GM20431 (cell line): ENCODE measurements at regions not wholly inside any gene's neighbourhood (a gene's known extent, or its start where the extent isn't known, plus 50 kb on each side); places are given as distances from the start of the nearest gene placed in this dataset.
"Not testable (repeated sequence)": the region's sequence is repeated elsewhere in the genome, so short reads cannot be mapped to it uniquely, and the experiment has no call there.

ENCODE experiments used
- in situ Hi-C: fragments of 300-500 bp; cut with MseI, MboI; formaldehyde crosslinking; loops from one replicate; pipeline ENCODE4 v1.15.0; 2020; ENCODE audit warnings: low sequenced_read_pairs; ENCODE audit not compliant: unreplicated experiment

DNA sequence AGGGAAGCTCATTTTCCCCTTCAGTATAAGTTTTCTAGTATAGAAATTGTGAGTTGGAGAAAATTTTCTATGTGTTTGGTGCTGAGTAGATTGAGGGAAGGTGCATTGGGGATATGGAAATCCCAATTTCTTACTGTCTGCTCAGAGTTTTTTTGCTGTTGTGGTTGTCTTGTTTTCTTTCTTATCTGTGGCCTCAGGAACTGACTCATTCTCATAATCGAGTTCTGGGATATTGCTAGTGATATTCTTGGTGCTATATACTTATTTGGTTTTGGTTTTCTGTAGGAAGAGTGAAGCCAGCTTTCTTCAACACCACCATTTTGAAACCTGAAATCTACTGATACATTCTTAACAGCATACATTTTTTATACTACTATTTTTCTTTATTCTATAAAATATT lies 869.2 kb downstream of the DIPK2A start:
- in situ Hi-C loops = no loop called here

GRCh38 chr3:144843099-144843498 lies 871.5 kb downstream of the DIPK2A start:
- in situ Hi-C loops = no loop called here

GRCh38 chr3:144852999-144853398 lies 881.4 kb downstream of the DIPK2A start:
- in situ Hi-C loops = no loop called here

GRCh38 chr3:144854020-144854419 lies 882.4 kb downstream of the DIPK2A start:
- in situ Hi-C loops = not testable (repeated sequence)

- in situ Hi-C loops = no loop called here
These were observed 887.5 kb downstream of the DIPK2A start for GRCh38 chr3:144859161-144859560.

- in situ Hi-C loops = no loop called here
These were observed 893.0 kb downstream of the DIPK2A start for GRCh38 chr3:144864646-144865045.

DNA sequence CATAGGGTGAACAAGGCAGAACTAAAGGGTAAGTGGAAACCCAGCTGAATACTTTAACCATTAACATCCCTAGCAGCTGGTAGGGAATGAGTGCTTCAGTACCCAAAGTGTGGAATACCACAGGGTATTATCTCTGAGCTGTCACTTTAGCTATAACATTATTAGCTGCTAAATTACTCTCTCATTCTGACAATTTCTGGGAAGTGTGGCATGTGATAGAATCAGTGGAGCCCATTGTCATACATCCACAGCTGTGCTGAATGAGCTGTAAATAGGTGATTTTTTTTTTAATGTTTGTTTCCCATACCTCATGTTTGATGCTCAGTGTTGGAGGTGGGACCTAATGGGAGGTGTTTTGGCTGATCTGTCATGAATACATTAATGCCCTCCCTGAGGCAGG lies 894.3 kb downstream of the DIPK2A start:
- in situ Hi-C loops = no loop called here

GRCh38 chr3:144866476-144866875 lies 894.9 kb downstream of the DIPK2A start:
- in situ Hi-C loops = no loop called here

GRCh38 chr3:144868506-144868905 lies 896.9 kb downstream of the DIPK2A start:
- in situ Hi-C loops = no loop called here

GRCh38 chr3:144873066-144873465 lies 901.4 kb downstream of the DIPK2A start:
- in situ Hi-C loops = no loop called here

DNA sequence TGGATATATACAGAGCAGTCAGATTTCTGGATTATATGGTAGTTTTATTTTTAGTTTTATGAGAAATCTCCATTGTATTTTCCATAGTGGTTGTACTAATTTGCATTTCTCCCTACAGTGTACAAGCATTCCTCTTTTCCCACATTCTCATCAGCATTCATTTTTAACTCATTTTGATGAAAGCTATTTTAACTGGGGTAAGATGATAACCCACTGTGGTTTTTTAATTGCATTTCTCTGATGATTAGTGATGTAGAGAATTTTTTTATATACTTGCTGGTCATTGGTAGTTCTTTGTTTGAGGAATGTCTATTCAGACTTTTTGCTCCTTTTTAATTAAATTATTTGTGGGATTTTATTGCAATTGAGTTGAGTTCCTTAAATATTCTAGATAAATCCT lies 903.6 kb downstream of the DIPK2A start:
- in situ Hi-C loops = no loop called here

DNA sequence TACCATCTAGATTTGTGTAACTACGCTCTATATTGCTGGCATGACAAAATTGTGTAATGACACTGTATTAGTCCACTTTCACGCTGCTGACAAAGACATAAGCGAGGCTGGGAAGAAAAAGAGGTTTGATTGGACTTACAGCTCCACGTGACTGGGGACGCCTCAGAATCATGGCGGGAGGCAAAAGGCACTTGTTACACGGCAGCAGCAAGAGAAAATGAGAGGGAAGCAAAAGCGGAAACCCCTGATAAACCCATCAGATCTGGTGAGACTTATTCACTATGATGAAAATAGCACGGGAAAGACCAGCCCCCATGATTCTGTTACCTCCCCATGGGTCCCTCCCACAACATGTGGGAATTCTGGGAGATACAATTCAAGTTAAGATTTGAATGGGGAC lies 905.7 kb downstream of the DIPK2A start:
- in situ Hi-C loops = no loop called here

GRCh38 chr3:144879701-144880100 lies 908.1 kb downstream of the DIPK2A start:
- in situ Hi-C loops = no loop called here

DNA sequence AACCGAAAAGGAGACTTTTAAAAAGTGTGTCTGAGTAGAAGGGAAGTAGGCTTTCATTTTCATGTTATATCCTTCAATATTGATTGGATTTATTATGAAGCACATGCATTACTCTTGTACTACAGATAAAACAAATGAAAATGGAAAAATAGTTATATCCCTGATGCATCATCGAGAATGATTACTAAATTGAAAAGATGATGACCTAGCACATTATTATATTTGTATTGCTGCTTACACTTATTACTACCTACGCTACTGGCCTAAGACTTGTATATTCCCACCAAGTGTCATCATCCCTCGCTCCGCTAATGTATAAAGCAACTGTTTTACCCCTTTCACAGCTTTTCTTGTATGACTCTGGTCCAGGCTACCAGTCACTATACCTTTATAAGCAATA lies 922.4 kb downstream of the DIPK2A start:
- in situ Hi-C loops = no loop called here

- in situ Hi-C loops = no loop called here
These were observed 923.0 kb downstream of the DIPK2A start for GRCh38 chr3:144894576-144894975.

DNA sequence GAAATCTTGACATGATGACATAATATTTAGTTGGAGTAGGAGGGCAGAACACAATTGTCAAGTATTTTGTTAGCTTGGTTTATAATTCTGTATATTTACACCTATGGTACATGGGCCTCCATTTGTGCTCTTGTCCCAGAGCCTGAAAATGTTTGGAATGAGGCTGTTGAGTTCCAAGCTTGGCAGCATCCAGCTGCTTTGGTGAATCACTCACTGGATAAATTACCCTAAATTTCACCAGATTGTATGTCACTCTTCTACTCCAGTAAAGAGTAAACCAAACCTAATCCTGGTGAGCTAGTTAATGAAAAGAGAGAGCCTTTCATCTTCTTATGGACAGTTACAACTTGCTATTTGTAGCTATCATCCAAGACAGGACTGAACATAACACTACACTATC lies 928.7 kb downstream of the DIPK2A start:
- in situ Hi-C loops = no loop called here

- in situ Hi-C loops = not testable (repeated sequence)
These were observed 936.0 kb downstream of the DIPK2A start for GRCh38 chr3:144907581-144907980.

- in situ Hi-C loops = no loop called here
These were observed 941.3 kb downstream of the DIPK2A start for GRCh38 chr3:144912968-144913367.

DNA sequence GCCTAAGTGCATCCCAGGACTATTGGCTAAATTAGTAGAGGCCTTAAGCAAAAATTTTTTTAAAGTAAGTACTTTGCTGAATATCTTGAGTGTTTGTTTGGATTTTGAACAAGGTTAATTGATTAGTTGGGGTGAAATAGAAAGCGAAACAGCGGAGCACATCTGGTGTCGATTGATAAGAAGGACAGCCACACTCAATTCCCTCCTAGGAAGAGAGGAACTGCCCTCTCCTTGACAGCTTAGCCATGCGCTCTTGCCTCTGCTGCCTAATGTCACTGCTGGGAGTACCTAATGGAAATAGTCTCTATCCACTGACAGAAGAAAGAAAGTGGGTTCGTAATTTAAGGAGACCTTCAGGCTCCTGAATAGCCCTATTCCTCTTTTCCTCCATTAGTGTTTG lies 943.6 kb downstream of the DIPK2A start:
- in situ Hi-C loops = no loop called here

- in situ Hi-C loops = no loop called here
These were observed 950.1 kb downstream of the DIPK2A start for GRCh38 chr3:144921710-144922109.

- in situ Hi-C loops = no loop called here
These were observed 951.6 kb downstream of the DIPK2A start for GRCh38 chr3:144923046-144923775.

GRCh38 chr3:144930431-144930830 lies 958.8 kb downstream of the DIPK2A start:
- in situ Hi-C loops = no loop called here
